HG02623 (cell line): ENCODE measurements at regions not wholly inside any gene's neighbourhood (a gene's known extent, or its start where the extent isn't known, plus 50 kb on each side); places are given as distances from the start of the nearest gene placed in this dataset.
"Not testable (repeated sequence)": the region's sequence is repeated elsewhere in the genome, so short reads cannot be mapped to it uniquely, and the experiment has no call there.

Source experiments
- ATAC-seq: cut with Tn5 transposase; IDR thresholded peaks from one replicate; pipeline ENCODE4 v1.9.1; 2021; ENCODE audit warnings: moderate library complexity; ENCODE audit not compliant: unreplicated experiment

DNA sequence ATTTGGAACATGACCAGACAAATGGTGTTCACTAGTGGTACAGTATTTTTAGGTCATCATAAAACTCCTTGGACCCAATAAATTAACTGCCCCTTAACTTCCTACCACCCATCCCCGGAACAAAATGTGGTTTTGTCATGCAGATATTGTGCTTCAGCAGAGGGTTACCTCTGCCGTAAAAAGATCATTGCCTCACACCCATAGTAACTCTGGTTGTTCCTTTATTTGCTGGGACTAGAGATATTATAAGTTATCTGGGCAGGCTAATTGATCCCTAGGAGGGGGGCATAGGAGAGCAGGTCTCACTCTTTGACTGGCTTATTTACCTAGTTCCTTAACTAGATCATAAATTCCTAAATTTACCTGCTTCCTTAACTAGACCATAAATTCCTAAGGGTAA, 1343.9 kb upstream of the CHAC2 start:
- no peak for ATAC-seq

DNA sequence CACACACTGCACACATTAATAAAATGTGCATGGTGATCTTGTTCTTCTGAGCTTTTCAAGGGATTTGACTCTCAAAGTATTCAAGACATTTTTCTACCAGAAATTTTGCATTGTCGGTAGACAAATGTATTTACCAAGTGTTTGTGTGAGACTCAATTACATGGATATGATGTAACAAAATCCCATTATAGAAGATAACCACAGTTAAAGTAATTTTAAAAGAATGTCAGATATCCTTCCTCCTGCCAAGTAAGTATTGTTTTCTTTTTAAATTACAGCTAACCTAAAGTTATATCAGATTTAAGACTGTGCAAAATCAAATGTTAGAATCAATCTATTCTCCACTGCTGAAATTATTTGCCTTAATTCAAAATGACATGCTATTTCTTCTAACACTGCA, 1344.5 kb upstream of the CHAC2 start:
- no peak for ATAC-seq

DNA sequence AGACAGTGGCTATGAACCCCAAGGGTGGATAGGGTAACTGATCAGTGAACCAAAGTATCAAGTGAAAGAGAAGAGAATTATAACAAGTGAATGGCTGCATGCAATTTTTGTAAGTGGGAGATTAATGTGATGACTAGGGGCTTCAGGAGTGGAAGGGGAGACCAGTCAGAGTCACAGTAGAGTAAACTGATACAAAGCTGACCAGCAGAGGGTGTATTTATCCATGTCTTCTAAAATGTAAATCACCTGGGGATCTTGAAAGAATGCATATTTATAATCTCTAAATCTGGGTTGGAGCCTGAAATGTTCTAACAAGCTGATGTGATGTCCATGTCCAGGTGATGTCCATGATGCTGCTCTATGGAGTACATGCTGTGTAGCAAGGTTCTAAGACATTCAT, 1351.3 kb upstream of the CHAC2 start:
- ATAC-seq: no peak

DNA sequence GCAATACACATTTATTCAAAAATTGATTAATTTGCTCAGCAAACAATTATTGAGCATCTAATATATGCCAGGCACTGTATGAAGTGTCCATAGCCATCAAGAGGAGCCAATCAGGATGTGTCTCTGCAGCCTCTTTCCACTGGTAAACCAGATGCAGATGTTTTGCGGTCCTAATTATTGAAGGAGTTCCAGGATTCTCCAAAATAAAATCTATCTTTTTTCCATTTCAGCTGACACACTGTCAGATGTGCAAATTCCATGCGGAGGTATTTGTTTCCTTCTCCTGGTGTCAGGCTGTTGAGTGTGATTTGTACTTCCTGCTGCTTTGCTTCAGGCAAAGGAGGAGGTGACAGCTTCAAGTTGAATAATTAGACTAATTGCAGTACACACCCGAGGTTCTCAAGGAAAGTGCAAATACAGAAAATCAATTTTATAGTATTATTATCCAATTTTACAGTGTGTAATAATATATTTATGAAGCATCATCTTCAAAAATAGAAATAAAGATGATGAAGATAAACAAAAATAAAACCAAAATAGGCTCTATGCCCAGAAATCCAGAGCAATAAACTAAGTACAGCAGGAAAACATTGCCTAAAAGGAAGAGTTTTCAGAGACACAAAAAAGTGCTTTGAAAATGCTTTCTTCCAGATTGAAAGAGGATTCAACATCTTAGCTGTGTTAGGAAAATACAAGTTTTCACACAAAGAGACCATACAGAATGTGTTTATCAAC, 1352.9 kb upstream of the CHAC2 start:
- ATAC-seq: no peak

DNA sequence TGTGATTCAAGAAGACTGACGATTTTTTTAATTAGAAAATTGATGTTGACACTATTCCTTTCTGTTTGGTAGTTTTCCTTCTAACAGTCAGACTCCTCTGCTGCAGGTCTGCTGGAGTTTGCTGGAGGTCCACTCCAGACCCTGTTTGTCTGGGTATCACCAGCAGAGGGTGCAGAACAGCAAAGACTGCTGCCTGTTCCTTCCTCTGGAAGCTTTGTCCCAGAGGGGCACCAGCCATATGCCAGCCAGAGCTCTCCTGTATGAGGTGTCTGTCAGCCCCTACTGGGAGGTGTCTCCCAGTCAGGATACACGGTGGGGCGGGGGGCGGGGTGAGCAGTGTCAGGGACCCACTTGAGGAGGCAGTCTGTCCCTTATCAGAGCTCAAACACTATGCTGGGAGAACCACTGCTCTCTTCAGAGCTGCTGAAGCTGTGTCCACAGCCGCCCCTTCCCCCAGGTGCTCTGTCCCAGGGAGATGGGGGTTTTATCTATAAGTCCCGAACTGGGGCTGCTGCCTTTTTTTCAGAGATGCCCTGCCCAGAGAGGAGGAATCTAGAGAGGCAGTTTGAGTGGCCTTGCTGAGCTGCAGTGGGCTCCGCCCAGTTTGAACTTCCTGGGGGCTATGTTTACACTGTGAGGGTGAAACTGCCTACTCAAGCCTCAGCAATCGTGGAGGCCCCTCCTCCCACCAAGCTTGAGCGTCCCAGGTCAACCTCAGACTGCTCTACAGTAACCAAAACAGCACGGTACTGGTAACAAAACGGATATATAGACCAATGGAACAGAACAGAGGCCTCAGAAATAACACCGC, 1358.1 kb upstream of the CHAC2 start:
- ATAC-seq: not testable (repeated sequence)

DNA sequence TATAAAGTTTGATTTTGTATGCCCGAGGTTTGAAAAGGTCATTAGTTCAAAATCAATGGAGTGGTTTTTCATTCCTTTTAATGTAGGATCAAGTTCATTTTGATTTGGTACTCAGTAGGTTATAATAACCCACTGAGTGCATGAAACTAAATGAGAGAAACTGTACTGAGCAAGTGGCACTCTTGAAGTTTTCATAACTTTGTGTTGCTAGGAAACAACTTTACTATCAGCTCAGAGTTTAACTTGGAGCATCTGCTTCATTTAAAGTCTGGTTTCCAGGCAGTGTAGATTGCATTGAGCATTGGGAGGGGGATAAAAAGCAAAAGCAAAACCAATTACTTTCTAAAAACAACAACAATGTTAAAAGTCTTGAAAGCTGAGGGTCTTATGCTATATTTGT, 1361.6 kb upstream of the CHAC2 start:
- ATAC-seq: no peak

DNA sequence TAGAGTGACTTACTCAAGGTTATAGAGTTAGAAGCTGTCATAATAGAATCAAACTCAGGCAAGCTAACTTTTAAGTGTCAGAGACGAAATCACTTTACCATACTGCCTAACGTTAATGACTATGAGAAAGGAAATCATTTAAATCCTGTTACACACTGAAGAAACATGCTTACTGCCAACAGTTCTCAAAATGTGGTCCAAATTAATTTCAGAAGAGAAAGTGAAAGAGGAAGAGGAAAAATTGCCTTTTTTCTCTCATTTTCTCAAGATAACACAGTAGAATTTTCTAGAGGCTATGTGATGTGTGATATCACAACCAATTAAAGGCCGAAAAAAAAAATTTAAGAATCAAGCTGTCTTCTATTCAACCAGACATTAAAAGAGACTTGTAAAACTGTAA, 1362.7 kb upstream of the CHAC2 start:
- no peak for ATAC-seq

DNA sequence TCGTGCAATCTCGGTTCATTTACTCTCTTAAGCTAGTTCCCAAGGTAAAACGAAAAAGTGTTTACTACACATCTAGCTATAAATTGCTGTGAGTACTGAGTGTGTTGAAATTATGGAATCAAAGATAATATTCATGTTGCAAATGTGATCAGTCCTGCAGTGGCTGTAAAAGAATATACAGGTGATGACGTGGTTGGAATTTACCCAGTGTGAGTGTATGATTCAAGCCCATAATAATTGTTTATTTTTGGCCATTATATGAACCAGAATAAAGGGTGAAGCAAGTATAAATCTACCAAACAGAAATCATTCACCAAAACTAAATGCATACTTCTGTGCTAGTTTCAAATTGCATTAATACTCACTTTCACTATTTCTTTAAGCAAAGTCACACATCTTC, 1363.6 kb upstream of the CHAC2 start:
- ATAC-seq: no peak

DNA sequence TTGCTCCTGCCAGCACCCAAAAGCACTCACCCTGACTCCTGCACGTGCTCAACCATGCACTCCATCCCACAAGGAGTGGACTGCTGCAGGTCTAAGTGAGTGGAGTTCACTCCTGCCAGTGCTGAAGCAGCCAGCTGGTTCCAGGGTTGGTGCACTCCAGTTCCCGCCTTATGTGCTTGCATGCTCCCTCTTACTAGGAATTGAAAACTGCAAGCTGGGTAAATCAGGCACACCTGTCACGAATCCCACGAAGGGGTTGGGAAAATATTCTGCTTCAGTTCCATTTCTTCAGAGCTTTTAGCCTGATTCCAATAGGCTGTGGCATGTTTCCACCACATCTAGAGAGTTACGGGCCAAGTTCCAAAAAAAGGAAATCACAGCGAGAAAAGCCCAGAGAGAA, 1365.5 kb upstream of the CHAC2 start:
- ATAC-seq: no peak

DNA sequence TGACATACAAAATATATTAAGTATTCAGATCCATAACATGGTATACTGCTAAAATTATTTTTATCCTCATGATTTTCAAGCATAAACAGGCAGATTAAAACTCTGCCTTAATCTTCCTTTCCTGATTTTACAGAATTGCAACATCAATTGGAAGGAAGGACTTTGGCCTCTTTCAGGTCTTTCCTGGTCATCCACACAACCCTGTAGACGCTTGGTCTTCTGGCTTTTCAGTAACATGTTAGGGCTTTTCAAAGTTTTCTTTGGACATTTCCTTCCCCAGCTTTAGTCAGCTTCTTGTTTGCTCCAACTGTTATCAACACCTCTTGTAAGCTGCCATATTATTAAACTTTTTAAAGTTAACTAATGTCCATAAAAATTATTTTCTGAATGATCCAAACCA, 1364.9 kb upstream of the NRXN1 start:
- ATAC-seq: no peak

DNA sequence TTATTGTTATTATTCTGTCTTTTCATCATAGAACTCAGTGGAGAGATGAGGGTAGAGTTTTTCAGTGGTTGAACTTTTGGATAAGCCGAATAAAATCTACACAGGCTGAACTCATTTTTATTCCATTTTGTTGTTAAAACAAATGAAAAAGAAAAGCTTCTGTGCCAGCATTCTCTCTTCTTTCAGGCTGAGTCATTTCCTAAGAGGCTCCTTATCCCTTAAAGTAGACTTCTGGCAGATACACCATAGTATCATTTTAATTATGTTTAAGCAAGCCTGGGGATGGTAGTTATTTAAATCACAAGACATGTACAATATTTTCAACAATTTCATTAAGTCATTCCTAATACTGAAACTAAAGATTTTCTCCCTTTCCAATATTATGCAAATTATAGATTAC, 1364.0 kb upstream of the NRXN1 start:
- ATAC-seq: no peak

DNA sequence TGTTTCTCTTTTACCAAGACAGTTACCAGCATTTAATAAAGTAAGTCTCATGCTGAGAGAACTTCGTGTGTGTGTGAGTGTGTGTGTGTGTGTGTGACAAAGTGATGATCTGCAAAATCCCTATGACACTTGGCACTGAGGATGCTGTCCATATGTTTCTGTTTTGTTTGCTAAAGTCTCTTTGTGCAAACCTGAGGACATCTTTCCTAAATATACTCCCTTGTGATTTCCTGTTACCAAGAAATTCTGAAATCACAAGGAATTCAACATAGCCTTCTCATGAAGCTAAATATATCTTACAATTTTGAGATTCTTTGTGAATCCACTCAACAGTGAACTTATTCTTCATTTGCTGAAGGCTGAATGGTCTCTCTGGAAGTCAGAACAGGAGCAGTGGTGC, 1359.7 kb upstream of the NRXN1 start:
- no peak for ATAC-seq

DNA sequence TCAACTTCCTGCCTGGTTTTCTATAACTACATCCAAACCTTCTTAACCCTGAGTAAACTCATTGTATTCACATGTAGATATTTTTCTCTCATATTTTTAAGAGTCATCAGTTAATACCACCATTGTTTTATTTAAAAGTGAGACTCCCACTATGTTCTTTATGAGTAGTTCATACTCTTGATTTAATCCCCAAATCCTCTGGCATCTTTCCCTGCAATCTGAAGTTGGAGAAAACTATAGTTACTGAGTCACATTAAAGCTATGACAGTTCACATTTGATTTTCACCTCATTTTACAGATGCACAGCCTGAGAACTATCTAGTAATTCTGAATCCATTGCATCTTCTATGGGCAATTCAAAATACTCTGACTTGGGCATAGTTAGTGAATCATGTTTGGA, 1358.7 kb upstream of the NRXN1 start:
- ATAC-seq: no peak

DNA sequence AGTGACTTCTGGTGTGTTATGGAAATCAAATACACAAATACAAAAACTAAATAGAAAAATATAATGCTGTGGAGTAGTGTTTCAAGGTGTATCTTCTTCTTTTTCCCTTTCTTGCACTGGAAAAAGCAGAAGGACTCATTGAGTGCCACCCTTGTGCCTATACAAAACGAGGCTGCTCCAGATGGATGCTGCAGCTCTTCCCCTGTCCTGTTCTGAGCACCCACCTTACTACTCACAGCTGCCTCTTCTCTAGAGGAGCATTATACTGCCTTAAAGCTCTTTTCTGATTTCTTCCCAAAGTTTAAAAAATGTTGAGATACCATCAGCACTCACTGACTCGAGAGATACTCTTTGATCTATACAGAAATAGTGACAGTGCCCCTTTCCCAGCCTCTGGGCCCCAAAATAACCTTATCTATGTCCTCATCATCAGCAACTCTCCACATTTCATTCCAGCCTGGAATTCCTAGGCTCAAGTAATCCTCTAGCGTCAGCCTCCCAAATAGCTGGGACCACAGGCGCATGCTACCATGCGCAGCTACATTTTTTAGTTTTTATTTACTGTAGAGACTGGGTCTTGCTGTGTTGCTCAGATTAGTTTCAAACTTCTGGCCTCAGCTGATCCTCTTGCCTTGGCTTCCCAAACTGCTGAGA, 1356.1 kb upstream of the NRXN1 start:
- no peak for ATAC-seq

DNA sequence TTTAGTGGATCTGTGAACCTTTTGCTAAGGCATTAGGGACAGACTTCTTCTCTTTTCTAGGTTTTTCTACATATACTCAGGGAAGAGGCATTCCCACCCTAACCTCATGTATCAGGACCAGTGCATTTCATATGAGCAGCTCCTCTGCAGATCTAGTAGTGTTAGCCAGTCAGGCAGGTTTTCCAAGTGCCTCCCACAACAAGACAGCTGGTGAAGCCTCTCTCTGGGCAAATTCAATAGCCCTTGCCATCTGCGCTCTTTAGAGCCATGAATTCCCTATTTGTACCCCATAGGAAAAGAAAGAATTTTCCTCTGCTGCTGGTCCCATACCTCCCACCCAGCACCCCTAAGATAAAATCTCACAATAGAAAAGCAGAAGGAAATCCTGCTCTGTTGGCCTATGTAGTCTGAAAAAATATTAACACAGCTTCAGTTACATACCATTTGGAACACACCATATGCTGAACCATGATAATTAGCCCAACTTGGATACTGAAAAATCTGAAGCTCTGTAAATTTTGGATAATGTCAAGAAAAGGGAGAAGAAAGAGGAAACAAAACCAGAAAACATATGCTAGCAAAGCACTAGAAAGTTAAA, 1354.6 kb upstream of the NRXN1 start:
- no peak for ATAC-seq

DNA sequence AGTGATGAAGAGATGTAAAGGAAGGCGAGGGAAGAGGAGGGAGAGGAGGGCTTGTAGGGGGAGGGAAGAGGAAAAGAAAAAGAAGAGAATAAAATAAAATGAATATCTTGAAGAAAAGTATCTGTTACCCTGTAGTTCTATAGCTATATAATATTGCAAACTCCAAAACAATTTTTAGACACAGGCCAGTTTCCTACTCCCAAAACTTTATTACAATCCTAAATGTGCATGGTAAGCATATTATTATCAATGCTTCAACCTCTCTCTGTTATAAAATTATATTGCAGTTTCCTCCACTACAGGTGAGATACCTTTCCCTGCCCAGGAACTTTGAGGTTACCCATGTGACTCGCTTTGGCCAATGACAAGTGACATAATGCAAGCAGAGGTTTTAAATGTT, 1351.6 kb upstream of the NRXN1 start:
- no peak for ATAC-seq

DNA sequence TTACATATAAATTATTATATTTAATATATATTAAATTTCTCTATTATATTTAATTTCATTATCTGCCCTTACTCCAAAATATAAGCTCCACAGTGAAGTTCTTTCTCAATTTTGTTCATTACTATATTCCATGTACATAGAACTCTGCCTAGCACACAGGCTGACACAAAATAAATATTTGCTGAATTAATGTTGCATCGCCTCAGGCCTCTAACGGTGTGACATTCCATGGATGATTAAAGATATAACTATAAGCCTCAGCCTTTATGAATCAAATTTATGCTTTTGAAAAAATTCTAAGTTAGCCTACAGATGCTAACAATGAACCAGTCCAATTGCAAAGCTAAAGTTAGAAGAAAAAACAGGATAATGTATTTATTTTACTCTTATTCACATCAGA, 1337.2 kb upstream of the NRXN1 start:
- no peak for ATAC-seq

DNA sequence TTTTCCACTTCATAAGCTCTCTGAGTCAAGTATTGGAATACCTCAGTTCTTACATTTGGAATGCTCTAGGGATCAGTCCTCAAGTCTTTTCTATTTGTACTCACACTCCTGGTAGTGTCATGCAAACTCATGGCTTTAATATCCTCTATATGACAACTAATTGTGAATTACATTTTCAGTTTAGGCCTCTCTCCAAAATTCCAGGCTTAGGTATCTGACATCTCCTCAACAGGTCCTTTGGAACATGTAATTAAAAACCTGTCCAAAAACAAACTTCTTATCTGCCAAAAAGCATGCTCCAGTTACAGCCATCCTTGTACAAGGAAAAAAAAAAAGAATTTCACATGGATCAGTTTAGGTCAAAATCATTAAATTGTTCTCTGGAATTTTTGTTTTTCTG, 1336.2 kb upstream of the NRXN1 start:
- no peak for ATAC-seq

DNA sequence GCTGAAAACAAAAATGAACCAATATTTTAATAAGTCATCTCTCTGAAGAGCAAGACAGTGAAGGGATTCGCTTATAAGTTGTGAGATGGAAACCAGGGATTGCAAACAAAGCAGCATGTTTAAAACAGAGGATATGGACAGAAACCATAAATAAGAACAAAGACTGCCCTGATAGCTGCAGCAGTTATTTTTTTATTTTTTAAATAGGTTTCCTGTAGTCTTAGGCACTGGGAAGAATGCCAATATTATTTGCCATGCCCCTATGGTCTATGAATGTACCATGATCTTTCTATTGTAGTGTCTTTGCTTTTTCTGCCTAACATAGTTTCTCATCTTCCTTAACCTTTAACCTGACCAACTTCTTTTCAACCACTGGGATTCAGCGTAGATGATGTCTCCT, 1334.0 kb upstream of the NRXN1 start:
- ATAC-seq: no peak

DNA sequence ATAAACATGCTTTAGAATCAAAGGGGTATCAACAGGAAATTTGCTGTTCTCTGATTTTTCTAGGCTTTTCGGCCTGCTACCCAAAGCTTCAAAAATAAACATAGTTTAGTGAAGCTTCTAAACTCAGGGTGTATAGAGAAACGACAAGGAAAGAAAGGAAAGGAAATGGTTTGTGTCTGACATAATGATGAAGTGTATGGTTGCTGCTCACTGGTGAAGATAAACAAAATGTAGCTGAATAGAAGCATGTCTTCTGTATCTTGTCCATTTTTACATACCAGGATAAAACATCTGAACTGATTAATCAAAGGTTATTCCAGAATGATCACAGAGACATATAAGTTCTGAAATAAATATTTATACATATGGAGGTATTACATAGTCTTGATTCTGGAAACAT, 1324.6 kb upstream of the NRXN1 start:
- no peak for ATAC-seq

DNA sequence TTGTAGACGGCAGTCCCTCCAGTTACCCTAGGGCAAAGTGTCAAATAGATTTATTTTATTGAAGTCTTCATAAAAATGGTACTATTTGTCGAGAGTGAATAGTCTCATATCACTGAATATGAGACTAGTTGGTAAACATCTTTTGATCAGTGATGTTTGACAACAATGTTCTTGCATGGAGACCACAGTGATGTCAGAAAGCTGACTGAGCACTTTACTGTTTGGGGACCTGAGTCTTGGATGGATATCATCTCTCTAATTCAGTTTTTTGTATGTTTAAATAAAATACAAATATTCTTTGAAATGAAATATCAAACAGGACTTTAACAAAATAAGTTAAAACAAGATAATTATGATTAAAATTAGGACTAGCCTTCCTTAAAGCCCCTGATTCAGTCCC, 1315.4 kb upstream of the NRXN1 start:
- ATAC-seq: no peak

DNA sequence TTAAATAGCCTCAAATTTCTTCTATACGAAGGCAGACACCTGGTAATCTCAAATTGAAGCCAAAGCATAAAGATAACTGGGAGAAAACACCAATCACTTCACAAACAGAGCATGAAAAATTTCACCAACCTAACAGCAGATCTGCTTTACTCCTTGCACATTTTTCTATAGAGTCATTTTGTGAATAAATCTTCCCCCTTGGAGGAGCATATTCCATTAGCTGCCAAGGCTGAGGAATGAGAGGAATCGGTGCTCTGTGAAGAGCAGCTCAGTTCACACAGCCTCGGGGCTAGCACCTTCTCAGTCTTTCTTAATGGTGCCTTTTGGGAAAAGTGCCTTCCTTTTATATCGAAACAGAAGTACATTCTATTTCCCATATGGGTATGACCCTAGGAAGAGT, 1313.7 kb upstream of the NRXN1 start:
- no peak for ATAC-seq
